NCI-H2227 (cell line): ENCODE measurements at regions not wholly inside any gene's neighbourhood (a gene's known extent, or its start where the extent isn't known, plus 50 kb on each side); places are given as distances from the start of the nearest gene placed in this dataset.
"Not testable (repeated sequence)": the region's sequence is repeated elsewhere in the genome, so short reads cannot be mapped to it uniquely, and the experiment has no call there.

ENCODE experiments used
- DNase-seq: peaks from one replicate; lab custom pipeline; 2025; ENCODE audit not compliant: unreplicated experiment; lab: John Stamatoyannopoulos, UW

DNA sequence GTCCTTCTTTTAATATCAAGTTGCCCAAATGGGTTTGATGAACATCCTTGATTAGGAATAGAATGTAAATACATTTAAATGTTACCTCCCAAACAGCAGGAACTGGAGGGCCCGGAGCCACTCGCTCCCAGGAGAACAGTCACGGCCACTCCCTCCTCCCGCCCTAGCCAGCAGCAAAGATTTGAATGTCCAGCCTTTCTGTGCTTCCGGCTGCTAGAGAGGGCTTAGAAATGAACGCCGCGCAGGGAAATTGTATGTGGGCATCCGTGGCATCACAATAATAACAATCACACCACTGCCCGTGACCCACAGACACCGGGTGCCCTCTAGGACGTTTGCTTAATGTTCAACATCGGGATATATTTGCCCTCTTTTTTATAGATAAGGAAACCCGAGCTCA lies 164.9 kb upstream of the SALL3 start:
- no peak for DNase-seq

- no peak for DNase-seq
Observed at GRCh38 chr18:78816114-78816513, 163.5 kb upstream of the SALL3 start.

DNA sequence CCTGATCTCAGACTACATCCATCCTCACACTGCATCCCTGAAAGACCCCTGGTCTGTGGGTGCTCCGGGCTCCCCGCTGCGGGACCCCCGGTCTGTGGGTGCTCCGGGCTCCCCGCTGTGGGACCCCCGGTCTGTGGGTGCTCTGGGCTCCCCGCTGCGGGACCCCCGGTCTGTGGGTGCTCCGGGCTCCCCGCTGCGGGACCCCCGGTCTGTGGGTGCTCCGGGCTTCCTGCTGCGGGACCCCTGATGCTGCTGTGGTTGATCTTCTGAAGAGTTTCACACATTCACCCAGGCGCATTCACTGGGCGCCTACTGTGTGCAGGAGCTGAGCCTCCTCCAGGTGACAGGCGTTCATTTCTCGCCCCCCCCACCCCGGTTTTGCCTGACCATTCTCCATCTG lies 162.7 kb upstream of the SALL3 start:
- no peak for DNase-seq

DNA sequence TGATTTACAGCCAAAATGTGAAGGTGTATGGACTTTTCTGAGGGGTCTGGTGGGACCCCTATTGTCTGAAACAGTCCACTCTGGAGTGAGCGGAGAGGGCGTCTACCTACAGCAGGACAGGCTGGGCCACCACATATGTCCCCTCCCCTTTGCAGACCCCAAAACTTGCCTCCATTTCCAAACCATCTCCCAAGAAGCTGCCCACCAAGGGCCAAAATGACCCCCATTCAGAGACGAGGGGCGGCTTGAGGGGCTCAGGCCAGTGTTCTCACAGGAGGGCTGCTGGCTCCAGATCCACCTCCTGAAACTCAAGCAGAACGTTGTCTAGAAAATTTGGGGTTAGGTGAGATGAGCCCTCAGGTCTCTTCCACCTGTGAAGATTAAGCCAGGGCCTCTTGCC lies 161.1 kb upstream of the SALL3 start:
- no peak for DNase-seq

DNA sequence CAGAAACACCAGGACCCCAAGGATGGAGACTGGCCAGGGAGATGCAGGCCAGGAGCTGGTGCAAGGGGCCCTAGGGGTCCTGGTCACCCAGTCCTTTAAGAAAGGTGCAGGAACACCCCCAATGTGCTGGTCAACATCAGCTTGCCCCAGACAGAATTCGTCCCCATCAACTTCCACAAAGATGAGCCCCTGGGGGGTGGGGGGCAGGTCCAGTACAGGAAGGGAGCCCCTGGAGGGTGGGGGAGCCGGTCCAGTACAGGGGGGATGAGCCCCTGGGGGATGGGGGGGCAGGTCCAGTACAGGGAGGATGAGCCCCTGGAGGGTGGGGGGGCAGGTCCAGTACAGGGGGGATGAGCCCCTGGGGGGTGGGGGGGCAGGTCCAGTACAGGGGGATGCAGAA lies 160.7 kb upstream of the SALL3 start:
- no peak for DNase-seq

DNA sequence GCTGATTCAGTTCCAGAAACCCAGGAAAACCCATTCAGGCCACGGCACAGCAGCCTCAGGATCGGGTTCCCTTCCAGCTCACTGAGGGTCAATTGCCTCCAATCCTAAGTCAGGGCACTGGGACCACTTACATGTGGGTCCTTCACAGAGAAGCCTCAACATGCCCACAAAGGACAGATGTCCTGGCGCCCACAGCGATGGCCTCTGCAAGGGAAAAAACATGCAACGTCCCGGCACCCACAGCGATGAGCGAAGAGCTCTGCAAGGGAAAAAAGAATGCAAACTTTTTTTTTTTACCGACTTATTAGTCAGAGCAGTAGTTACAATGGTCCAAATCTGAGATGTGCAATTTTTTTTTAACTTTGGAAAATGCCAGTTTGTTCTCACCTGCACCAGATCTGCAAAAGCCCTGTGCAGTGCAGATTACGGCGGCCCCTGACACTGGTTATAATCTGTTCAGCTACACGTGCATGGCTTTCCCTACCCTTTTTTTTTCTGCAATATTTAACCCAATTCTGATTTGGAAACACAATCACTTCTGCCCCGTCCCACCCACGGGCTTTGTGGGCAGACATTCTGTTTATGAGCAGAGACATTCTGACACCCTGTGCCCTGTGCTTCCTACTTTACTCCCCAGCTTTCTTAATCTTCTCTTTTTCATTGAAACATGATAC lies 159.3 kb upstream of the SALL3 start:
- no peak for DNase-seq

DNA sequence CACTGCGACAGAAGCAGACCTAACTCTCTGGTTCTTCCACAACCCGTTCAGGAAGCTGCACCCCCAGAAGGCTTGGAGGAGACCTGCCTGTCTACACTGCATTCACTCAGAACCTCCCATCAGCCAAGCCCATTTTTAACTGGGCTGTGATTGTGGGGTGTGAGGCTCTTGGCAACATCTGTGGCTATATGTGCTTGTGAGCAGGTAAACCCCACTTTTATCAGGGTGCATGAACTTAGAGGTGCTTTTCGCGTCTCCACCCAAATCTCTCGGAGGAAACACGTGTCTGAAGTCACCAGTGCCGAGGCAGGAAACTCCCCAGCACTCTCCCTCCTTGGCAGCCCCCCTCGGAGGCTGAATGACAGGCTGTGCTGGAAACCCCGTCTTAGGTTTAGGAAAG lies 158.2 kb upstream of the SALL3 start:
- DNase-seq, result no peak

GRCh38 chr18:78822171-78822948 lies 157.3 kb upstream of the SALL3 start:
- DNase-seq, result no peak

GRCh38 chr18:78822949-78823285 lies 156.7 kb upstream of the SALL3 start:
- no peak for DNase-seq

GRCh38 chr18:78825168-78825567 lies 154.4 kb upstream of the SALL3 start:
- DNase-seq, result no peak

DNA sequence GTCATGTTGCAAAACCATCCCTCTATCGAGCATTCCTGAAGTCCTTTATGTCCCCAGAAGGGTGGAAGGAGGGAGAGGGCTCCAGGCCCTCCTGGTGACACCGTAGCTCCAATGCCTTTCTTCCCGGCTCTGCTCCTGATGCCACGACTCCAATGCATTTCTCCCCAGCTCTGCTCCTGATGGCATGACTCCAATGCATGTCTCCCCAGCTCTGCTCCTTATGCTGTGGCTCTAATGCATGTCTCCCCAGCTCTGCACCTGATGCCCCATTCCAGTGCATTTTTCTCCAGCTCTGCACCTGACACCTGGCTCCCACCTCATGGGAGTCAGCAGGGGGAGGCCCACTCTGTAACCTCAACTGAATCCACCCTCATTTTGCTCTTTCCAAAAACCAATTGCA lies 153.0 kb upstream of the SALL3 start:
- no peak for DNase-seq

GRCh38 chr18:78827141-78827540 lies 152.5 kb upstream of the SALL3 start:
- no peak for DNase-seq

GRCh38 chr18:78828131-78828530 lies 151.5 kb upstream of the SALL3 start:
- no peak for DNase-seq

- not testable (repeated sequence) for DNase-seq
Observed at GRCh38 chr18:78829026-78829425, 150.6 kb upstream of the SALL3 start.

- DNase-seq, result no peak
Observed at GRCh38 chr18:78830161-78830560, 149.5 kb upstream of the SALL3 start.

GRCh38 chr18:78830826-78831225 lies 148.8 kb upstream of the SALL3 start:
- DNase-seq, result no peak

GRCh38 chr18:78831603-78832002 lies 148.0 kb upstream of the SALL3 start:
- no peak for DNase-seq

GRCh38 chr18:78833833-78834232 lies 145.8 kb upstream of the SALL3 start:
- no peak for DNase-seq

GRCh38 chr18:78836838-78837237 lies 142.8 kb upstream of the SALL3 start:
- no peak for DNase-seq

DNA sequence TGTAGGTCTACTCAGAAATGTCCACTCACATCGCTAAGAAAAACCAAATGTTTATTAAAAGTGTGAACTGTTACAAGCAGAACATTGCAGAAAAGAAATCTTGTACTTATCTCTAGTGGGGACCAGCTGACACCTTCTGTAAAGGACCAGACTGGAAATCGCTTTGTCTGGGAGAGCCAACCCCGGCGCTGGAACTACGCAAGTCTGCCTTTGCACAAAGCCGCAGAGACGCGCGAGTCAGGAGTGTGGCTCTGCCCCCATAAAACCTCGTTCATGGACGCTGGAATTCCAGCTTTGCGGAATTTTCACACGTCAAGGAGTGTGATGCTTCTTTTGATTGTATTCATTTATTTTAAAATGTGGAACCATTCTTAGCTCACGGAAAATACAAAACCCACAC lies 141.9 kb upstream of the SALL3 start:
- no peak for DNase-seq

DNA sequence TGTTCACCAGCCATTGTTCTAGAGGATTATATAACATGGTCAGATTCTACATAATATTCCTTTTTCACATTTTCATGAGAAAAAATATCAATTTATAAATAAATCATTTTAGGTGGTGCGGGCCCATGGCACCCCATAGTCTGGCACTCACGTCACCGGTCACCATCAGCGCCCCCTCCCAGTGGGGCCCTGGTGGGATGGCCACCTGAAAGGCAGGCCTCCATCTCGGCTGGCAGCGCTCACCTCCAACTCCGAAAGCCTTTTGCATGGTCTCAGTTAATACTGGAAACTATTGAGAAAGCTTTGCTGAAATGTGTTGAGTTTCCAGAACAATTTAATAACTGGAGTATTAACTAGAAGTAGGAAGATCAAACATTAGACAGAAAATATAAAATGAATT lies 141.4 kb upstream of the SALL3 start:
- DNase-seq, result no peak

- no peak for DNase-seq
Observed at GRCh38 chr18:78849046-78849445, 130.6 kb upstream of the SALL3 start.

GRCh38 chr18:78849458-78849857 lies 130.2 kb upstream of the SALL3 start:
- DNase-seq, result no peak
